ENCODE measurements at regions not wholly inside any gene's neighbourhood (a gene's known extent, or its start where the extent isn't known, plus 50 kb on each side); places are given as distances from the start of the nearest gene placed in this dataset.
"Not testable (repeated sequence)": the region's sequence is repeated elsewhere in the genome, so short reads cannot be mapped to it uniquely, and the experiment has no call there.

DNA sequence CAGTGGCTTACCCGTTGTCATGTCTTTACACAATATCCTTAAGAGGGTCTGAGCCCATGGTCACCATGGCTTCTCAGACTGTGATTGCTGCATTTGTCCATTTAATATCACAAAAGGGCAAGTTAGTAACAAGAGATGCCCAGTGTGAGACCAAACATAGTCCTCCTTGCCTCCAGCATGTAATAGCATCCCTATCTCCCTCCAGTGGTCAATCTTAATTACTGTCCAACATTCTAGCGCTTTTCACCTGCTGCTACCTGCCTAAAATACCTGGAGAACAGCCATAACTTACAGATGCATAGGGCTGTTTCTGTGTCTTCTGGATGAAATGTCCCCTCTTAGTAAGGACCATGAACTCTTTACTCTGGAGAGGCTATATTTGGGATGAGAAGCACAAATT is 267.2 kb upstream of the DAB2 start:
- intact Hi-C loops (cut with DNase I; ENCODE audit: low total_unique reads): loop anchor here (10.0 kb wide), 1 partner anchor 97 kb away; no protein-coding TSS in a partner anchor
- WGBS, 2 donors: 46 to 92% methylated on average over 2 of the region's 2 CpGs
- TF ChIP-seq, protein P1, sequence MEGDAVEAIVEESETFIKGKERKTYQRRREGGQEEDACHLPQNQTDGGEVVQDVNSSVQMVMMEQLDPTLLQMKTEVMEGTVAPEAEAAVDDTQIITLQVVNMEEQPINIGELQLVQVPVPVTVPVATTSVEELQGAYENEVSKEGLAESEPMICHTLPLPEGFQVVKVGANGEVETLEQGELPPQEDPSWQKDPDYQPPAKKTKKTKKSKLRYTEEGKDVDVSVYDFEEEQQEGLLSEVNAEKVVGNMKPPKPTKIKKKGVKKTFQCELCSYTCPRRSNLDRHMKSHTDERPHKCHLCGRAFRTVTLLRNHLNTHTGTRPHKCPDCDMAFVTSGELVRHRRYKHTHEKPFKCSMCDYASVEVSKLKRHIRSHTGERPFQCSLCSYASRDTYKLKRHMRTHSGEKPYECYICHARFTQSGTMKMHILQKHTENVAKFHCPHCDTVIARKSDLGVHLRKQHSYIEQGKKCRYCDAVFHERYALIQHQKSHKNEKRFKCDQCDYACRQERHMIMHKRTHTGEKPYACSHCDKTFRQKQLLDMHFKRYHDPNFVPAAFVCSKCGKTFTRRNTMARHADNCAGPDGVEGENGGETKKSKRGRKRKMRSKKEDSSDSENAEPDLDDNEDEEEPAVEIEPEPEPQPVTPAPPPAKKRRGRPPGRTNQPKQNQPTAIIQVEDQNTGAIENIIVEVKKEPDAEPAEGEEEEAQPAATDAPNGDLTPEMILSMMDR (IDR thresholded peaks at IDR 0.05): no peak
- no peak for TF ChIP-seq POLR2A (IDR thresholded peaks at IDR 0.05)
- DNase-seq (ENCODE audit: low spot score in 2 of 2): no peak
- H3K4me3 ChIP-seq (ENCODE audit: low read depth, poor library complexity, severe bottlenecking): no peak overlapping the region

DNA sequence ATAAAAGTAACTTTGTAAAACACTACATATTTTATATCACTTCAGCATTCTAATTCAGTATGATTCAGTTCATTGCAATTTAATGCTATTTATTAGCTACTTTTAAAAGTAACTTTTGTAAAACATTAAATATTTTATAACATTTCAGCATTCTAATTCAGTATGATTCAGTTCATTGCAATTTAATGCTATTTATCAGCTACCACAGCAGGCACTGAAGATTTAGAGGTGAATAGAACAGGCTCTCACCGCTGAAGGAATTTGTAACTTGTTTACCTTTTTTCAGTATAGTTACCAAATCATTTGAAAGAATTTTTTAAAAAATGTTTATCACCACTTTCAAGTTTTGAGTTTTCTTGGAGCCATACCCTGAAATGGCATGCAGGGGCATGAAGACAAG is 266.4 kb upstream of the DAB2 start:
- intact Hi-C loops (cut with DNase I; ENCODE audit: low total_unique reads): loop anchor here (10.0 kb wide), 1 partner anchor 96 kb away; no protein-coding TSS in a partner anchor
- DNase-seq (ENCODE audit: low spot score in 2 of 2): no peak
- 55 to 64% methylated on average over 1 of the region's 1 CpG for WGBS, 2 donors

DNA sequence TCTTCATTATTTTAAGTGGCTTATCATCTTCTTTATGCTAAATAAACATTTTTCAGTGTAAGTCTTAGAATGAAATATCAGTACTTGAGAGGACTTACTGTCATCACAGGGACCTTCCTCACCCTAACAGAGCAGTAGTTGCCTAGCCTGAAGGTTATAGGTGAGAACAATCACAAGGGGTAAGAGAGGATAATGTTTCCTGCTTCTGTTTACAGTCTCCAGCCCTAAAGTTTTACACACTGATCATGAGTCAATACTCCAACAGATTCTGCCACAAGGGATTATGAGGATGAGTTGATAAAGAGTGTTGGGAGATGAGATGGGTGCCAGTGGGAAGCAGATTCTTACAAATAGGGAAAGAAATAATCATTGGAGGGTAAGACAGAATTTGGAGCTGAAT is 265.1 kb upstream of the DAB2 start:
- DNase-seq (ENCODE audit: low spot score in 2 of 2): no peak
- intact Hi-C loops (cut with DNase I; ENCODE audit: low total_unique reads): loop anchor here (10.0 kb wide), 1 partner anchor 95 kb away; no protein-coding TSS in a partner anchor
- H3K4me3 ChIP-seq (ENCODE audit: low read depth, poor library complexity, severe bottlenecking): no peak overlapping the region
- no peak for TF ChIP-seq POLR2A (IDR thresholded peaks at IDR 0.05)
- TF ChIP-seq, protein P1 (IDR thresholded peaks at IDR 0.05): no peak

More for the DNA sequence above, 266.4 kb upstream of the DAB2 start:
- TF ChIP-seq POLR2A (IDR thresholded peaks at IDR 0.05): no peak
- TF ChIP-seq, protein P1 (IDR thresholded peaks at IDR 0.05): no peak
- no peak overlapping the region for H3K4me3 ChIP-seq (ENCODE audit: low read depth, poor library complexity, severe bottlenecking)

DNA sequence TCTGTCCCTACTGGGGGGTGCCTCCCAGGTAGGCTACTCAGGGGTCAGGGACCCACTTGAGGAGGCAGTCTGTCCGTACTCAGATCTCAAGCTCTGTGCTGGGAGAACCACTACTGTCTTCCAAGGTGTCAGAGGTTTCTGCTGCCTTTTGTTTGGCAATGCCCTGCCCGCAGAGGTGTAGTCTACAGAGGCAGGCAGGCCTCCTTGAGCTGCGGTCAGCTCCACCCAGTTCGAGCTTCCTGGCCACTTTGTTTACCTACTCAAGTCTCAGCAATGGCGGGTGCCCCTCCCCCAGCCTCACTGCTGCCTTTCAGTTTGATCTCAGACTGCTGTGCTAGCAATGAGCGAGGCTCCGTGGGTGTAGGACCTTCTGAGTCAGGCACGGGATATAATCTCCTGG is 263.1 kb upstream of the DAB2 start:
- 84 to 87% methylated on average over 5 to 8 of the region's 8 CpGs for WGBS, 2 donors
- DNase-seq (ENCODE audit: low spot score in 2 of 2); H3K4me3 ChIP-seq (ENCODE audit: low read depth, poor library complexity, severe bottlenecking); intact Hi-C loops (cut with DNase I; ENCODE audit: low total_unique reads): not testable (repeated sequence)

DNA sequence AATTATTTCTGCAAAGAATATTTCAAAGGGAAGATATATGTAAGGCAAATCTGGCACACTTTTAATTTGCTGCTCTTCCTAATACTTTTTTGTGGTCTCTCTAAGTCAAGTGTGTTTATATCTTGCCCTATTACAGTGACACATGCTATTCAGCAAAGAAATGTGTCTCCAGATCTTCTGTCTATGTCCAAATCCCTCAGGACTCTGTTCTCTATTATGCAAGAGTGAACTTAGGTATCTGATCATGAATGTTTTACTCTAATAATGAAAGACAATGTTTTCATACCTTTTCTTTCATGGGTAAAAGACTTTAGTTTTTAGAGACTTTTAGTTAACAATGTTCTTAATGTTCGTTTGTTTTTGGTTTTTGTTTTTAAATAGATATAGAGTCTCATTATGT is 255.4 kb upstream of the DAB2 start:
- TF ChIP-seq, protein P1 (IDR thresholded peaks at IDR 0.05): no peak
- TF ChIP-seq POLR2A (IDR thresholded peaks at IDR 0.05): no peak
- 72 to 83% methylated on average over 1 of the region's 1 CpG for WGBS, 2 donors
- no peak overlapping the region for H3K4me3 ChIP-seq (ENCODE audit: low read depth, poor library complexity, severe bottlenecking)
- intact Hi-C loops (cut with DNase I; ENCODE audit: low total_unique reads): loop anchor here (5.0 kb wide), 1 partner anchor 867 kb away; no protein-coding TSS in a partner anchor
- no peak for DNase-seq (ENCODE audit: low spot score in 2 of 2)

DNA sequence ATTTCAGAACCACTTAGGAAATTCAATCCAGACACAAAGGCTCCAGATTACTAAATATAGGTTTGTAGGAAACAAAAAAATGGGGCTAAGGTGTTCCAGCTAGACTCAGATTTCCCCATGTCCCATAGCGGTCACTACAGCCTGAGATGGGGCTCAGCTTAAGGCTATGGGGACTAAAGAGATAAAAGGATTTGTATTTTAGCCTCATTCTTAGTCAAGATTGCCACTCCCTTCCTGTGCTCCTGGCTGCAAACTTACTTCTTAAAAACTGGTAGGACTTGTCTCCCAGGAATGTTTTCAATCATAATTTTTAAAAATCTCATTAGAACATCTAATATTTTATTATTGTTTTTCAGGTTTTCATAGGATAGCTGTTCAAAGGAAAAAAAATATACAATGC is 253.8 kb upstream of the DAB2 start:
- 43 to 49% methylated on average over 1 of the region's 1 CpG for WGBS, 2 donors
- no peak for DNase-seq (ENCODE audit: low spot score in 2 of 2)
- no peak for TF ChIP-seq POLR2A (IDR thresholded peaks at IDR 0.05)
- TF ChIP-seq, protein P1 (IDR thresholded peaks at IDR 0.05): no peak
- intact Hi-C loops (cut with DNase I; ENCODE audit: low total_unique reads): no loop called here
- H3K4me3 ChIP-seq (ENCODE audit: low read depth, poor library complexity, severe bottlenecking): no peak overlapping the region
